ENCODE measurements at regions not wholly inside any gene's neighbourhood (a gene's known extent, or its start where the extent isn't known, plus 50 kb on each side); places are given as distances from the start of the nearest gene placed in this dataset.

DNA sequence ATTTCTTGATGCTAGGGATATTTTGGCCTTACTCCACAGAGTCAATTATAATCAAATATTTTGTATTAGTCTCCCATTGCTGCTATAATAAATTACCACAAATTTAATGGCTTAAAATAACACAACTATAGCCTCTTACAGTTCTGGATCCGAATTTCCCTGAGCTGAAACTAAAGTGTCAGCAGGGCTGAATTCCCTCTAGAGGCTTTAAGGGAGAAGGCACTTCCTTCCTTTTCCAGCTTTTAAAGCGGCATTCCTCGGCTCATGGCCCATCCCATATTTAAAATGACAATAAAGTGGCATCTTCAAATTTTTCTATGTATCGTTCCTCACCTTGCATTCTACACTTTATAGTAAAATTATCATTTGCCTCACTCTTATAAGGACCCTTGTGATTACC, 421.4 kb upstream of the ZWINT start:
- Histone ChIP-seq H3K79me2 (ENCODE audit: low read length) (no peaks in the 10 kb centered on the region), H4K20me1 (ENCODE audit: insufficient read depth, low read length) (no peaks in the 10 kb centered on the region), H3K27me3 (ENCODE audit: low read depth, low read length) (no peaks in the 10 kb centered on the region), H3K9ac (ENCODE audit: low read length) (no peak overlapping the region), H2AFZ (ENCODE audit: low read depth, low read length) (no peak overlapping the region), H3K4me2 (ENCODE audit: low read length) (no peak overlapping the region), H3K4me1 (ENCODE audit: low read length) (no peaks in the 10 kb centered on the region), H3K27ac (ENCODE audit: low read length) (no peak overlapping the region), H3K4me3 (ENCODE audit: low read length) (no peak overlapping the region), H3K36me3 (replicated peaks; ENCODE audit: low read depth, low read length) (no peaks in the 10 kb centered on the region), H3K9me3 (ENCODE audit: insufficient read depth, low read length) (no peaks in the 10 kb centered on the region)
- TF ChIP-seq, protein P1, sequence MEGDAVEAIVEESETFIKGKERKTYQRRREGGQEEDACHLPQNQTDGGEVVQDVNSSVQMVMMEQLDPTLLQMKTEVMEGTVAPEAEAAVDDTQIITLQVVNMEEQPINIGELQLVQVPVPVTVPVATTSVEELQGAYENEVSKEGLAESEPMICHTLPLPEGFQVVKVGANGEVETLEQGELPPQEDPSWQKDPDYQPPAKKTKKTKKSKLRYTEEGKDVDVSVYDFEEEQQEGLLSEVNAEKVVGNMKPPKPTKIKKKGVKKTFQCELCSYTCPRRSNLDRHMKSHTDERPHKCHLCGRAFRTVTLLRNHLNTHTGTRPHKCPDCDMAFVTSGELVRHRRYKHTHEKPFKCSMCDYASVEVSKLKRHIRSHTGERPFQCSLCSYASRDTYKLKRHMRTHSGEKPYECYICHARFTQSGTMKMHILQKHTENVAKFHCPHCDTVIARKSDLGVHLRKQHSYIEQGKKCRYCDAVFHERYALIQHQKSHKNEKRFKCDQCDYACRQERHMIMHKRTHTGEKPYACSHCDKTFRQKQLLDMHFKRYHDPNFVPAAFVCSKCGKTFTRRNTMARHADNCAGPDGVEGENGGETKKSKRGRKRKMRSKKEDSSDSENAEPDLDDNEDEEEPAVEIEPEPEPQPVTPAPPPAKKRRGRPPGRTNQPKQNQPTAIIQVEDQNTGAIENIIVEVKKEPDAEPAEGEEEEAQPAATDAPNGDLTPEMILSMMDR (IDR thresholded peaks at IDR 0.05; ENCODE audit: low read depth, low read length): no peak
- no peak for TF ChIP-seq EZH2phosphoT487 (IDR thresholded peaks at IDR 0.05; ENCODE audit: low read depth)

DNA sequence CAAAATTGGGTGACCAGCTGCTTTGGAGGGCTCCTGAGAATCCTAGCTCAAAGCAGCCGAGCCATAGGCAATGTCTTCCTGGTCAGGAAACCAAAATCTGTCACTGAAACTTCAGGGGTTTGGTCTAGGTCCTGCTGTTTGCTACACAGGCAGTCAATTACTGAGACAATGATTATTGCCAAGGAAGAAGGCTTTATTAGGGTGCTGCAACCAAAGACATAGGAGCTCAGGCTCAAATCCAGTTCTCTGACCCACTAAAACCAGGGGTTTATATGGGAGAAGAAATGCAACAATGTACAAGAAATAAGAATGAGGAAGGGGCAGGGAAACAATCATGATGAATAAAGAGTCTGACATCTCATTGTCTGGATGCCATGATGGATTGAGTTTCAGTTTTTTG, 410.3 kb upstream of the ZWINT start:
- H3K9me3 ChIP-seq (ENCODE audit: insufficient read depth, low read length): peaks cover 6% of the 10 kb centered on the region; the same call in 1 of the 2 replicates
- H4K20me1 ChIP-seq (ENCODE audit: insufficient read depth, low read length): no peaks in the 10 kb centered on the region
- H3K27ac ChIP-seq (ENCODE audit: low read length): no peak overlapping the region
- H2AFZ ChIP-seq (ENCODE audit: low read depth, low read length): no peak overlapping the region
- no peaks in the 10 kb centered on the region for H3K4me1 ChIP-seq (ENCODE audit: low read length)
- H3K79me2 ChIP-seq (ENCODE audit: low read length): no peaks in the 10 kb centered on the region
- H3K27me3 ChIP-seq (ENCODE audit: low read depth, low read length): no peaks in the 10 kb centered on the region
- no peaks in the 10 kb centered on the region for H3K36me3 ChIP-seq (replicated peaks; ENCODE audit: low read depth, low read length)
- TF ChIP-seq EZH2phosphoT487 (IDR thresholded peaks at IDR 0.05; ENCODE audit: low read depth): no peak
- TF ChIP-seq, protein P1 (IDR thresholded peaks at IDR 0.05; ENCODE audit: low read depth, low read length): no peak
- no peak overlapping the region for H3K4me3 ChIP-seq (ENCODE audit: low read length)
- no peak overlapping the region for H3K9ac ChIP-seq (ENCODE audit: low read length)
- H3K4me2 ChIP-seq (ENCODE audit: low read length): no peak overlapping the region

DNA sequence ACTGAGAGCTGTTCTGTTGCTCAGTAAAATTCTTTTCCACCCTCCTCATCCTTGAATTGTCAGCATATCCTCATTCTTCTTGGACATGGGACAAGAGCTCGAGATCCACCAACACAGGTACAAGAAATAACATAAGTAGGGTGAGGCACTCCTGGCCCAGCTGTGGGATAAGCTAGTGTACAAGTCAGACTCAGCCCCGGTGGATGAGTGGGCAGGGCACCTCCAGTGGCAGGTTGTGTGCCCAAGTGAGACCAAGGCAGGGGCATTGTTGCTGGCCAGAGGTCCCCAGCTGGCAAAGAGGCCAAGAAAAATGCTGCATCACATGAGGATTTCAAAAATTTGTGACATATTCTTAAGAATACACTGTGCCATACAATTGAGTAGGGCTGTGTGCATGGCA, 402.0 kb upstream of the ZWINT start:
- H2AFZ ChIP-seq (ENCODE audit: low read depth, low read length): no peak overlapping the region
- H3K27ac ChIP-seq (ENCODE audit: low read length): no peak overlapping the region
- H3K79me2 ChIP-seq (ENCODE audit: low read length): no peaks in the 10 kb centered on the region
- H3K9me3 ChIP-seq (ENCODE audit: insufficient read depth, low read length): no peaks in the 10 kb centered on the region; the same call in 1 of the 2 replicates
- no peak overlapping the region for H3K9ac ChIP-seq (ENCODE audit: low read length)
- no peak overlapping the region for H3K4me3 ChIP-seq (ENCODE audit: low read length)
- H3K4me1 ChIP-seq (ENCODE audit: low read length): no peaks in the 10 kb centered on the region
- H3K4me2 ChIP-seq (ENCODE audit: low read length): no peak overlapping the region
- no peak for TF ChIP-seq EZH2phosphoT487 (IDR thresholded peaks at IDR 0.05; ENCODE audit: low read depth)
- TF ChIP-seq, protein P1 (IDR thresholded peaks at IDR 0.05; ENCODE audit: low read depth, low read length): no peak
- H3K36me3 ChIP-seq (replicated peaks; ENCODE audit: low read depth, low read length): no peaks in the 10 kb centered on the region
- no peaks in the 10 kb centered on the region for H4K20me1 ChIP-seq (ENCODE audit: insufficient read depth, low read length)
- H3K27me3 ChIP-seq (ENCODE audit: low read depth, low read length): no peaks in the 10 kb centered on the region

DNA sequence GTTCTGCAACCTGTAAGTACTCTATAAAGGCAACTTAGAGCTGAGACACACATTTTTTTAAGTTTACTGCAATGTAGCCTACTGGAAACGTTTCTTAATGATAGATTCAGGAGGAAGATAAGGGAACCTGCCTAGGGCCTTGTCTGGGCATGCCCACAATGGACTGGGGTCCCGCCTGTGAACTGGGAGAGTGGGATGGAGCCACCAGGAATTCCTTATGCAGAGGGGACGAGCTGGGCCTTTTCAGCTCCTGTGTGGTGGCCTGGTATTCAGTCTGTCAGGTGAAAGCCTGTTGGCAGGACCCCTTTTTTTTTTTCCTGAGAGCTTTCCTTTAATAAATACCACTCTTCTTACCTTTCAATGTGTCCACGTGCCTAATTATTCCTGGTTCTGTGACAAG, 384.4 kb upstream of the ZWINT start:
- Histone ChIP-seq H4K20me1 (ENCODE audit: insufficient read depth, low read length) (no peaks in the 10 kb centered on the region), H3K9me3 (ENCODE audit: insufficient read depth, low read length) (no peaks in the 10 kb centered on the region), H3K9ac (ENCODE audit: low read length) (no peak overlapping the region), H3K4me1 (ENCODE audit: low read length) (no peaks in the 10 kb centered on the region), H2AFZ (ENCODE audit: low read depth, low read length) (no peak overlapping the region), H3K36me3 (replicated peaks; ENCODE audit: low read depth, low read length) (no peaks in the 10 kb centered on the region), H3K27ac (ENCODE audit: low read length) (no peak overlapping the region), H3K27me3 (ENCODE audit: low read depth, low read length) (no peaks in the 10 kb centered on the region), H3K79me2 (ENCODE audit: low read length) (no peaks in the 10 kb centered on the region), H3K4me2 (ENCODE audit: low read length) (no peak overlapping the region), H3K4me3 (ENCODE audit: low read length) (no peak overlapping the region)
- no peak for TF ChIP-seq EZH2phosphoT487 (IDR thresholded peaks at IDR 0.05; ENCODE audit: low read depth)
- TF ChIP-seq, protein P1 (IDR thresholded peaks at IDR 0.05; ENCODE audit: low read depth, low read length): no peak

All from OCI-LY3 (cell line).